Ectodermal cell (in vitro differentiated cells): ENCODE measurements at regions not wholly inside any gene's neighbourhood (a gene's known extent, or its start where the extent isn't known, plus 50 kb on each side); places are given as distances from the start of the nearest gene placed in this dataset.

Source experiments
- H3K27ac ChIP-seq: 2 replicates; pipeline ENCODE4 v1.7.0; 2013; ENCODE audit warnings: mild to moderate bottlenecking, low read depth, low read length; ENCODE audit not compliant: insufficient read depth, poor library complexity, severe bottlenecking
- H3K27me3 ChIP-seq: 2 replicates; pipeline ENCODE4 v1.7.0; 2013; ENCODE audit warnings: mild to moderate bottlenecking, low read length; ENCODE audit not compliant: insufficient read depth, control insufficient read depth, poor library complexity, severe bottlenecking
- H3K36me3 ChIP-seq: one replicate; pipeline ENCODE4 v1.7.0; 2013; ENCODE audit warnings: low read length; ENCODE audit not compliant: control insufficient read depth, insufficient read depth
- H3K4me1 ChIP-seq: one replicate; pipeline ENCODE4 v1.7.0; 2013; ENCODE audit warnings: low read length; ENCODE audit not compliant: control insufficient read depth, insufficient read depth
- H3K4me3 ChIP-seq: 2 replicates; pipeline ENCODE4 v1.7.0; 2013; ENCODE audit warnings: low read depth, low read length, control low read depth; ENCODE audit not compliant: insufficient read depth
- H3K9me3 ChIP-seq: 2 replicates; pipeline ENCODE4 v1.7.0; 2013; ENCODE audit warnings: mild to moderate bottlenecking, low read length, moderate library complexity; ENCODE audit not compliant: control insufficient read depth
- WGBS, 2 experiments: methylation state at CpG; one replicate each; pipeline ENCODE4 v1.1.7; 2013; ENCODE audit warnings: missing lambda C conversion rate in 2 of 2; 5-methylcytosine and 5-hydroxymethylcytosine counted together

GRCh38 chr4:20391912-20392311 is 140.2 kb downstream of the SLIT2 start:
- H3K27me3 ChIP-seq: no peaks in the 10 kb centered on the region
- no peaks in the 10 kb centered on the region for H3K9me3 ChIP-seq

DNA sequence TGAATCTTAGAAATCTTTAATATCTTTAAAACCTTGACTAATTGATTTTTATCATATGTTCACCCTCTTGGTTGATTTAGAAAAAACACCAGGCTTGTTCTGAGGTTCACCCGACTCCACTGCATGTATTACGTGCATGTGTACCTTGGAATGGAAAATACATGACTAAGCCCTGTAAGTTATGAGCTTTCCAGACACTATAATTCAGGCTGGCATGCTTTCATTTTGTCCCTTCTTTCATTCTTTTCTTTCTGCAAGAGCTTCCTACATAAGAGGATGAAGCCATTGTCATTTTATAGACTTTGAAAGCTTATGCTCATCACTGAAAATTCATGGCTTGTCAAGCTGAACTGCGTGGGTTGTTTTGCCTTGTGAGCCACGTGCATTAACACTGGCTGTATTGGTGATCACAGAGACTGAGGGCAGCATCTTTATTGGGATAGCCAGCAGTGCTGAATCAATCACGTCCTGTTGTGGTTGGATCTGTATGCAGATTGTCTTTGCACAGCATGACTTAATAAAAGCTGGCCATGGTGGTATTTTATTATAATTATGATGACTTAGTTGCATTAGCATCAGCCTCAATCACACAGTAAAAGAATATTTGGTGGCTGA is 141.9 kb downstream of the SLIT2 start:
- H3K4me3 ChIP-seq: no peak overlapping the region
- H3K9me3 ChIP-seq: no peaks in the 10 kb centered on the region
- no peaks in the 10 kb centered on the region for H3K4me1 ChIP-seq
- H3K27ac ChIP-seq: no peak overlapping the region
- H3K27me3 ChIP-seq: no peaks in the 10 kb centered on the region
- H3K36me3 ChIP-seq: no peaks in the 10 kb centered on the region
- 86 to 87% methylated on average over 5 of the region's 5 CpGs for WGBS, 2 experiments

More at GRCh38 chr4:20391912-20392311, 140.2 kb downstream of the SLIT2 start:
- 96 to 100% methylated on average over 5 of the region's 5 CpGs for WGBS, 2 experiments
- Histone ChIP-seq H3K36me3 (no peaks in the 10 kb centered on the region), H3K4me1 (no peaks in the 10 kb centered on the region), H3K4me3 (no peak overlapping the region), H3K27ac (no peak overlapping the region)

GRCh38 chr4:20394512-20394911 is 142.8 kb downstream of the SLIT2 start:
- H3K4me3 ChIP-seq: no peak overlapping the region
- H3K4me1 ChIP-seq: no peaks in the 10 kb centered on the region
- H3K9me3 ChIP-seq: no peaks in the 10 kb centered on the region
- H3K36me3 ChIP-seq: no peaks in the 10 kb centered on the region
- 90 to 97% methylated on average over 2 of the region's 2 CpGs for WGBS, 2 experiments
- no peak overlapping the region for H3K27ac ChIP-seq
- H3K27me3 ChIP-seq: no peaks in the 10 kb centered on the region

DNA sequence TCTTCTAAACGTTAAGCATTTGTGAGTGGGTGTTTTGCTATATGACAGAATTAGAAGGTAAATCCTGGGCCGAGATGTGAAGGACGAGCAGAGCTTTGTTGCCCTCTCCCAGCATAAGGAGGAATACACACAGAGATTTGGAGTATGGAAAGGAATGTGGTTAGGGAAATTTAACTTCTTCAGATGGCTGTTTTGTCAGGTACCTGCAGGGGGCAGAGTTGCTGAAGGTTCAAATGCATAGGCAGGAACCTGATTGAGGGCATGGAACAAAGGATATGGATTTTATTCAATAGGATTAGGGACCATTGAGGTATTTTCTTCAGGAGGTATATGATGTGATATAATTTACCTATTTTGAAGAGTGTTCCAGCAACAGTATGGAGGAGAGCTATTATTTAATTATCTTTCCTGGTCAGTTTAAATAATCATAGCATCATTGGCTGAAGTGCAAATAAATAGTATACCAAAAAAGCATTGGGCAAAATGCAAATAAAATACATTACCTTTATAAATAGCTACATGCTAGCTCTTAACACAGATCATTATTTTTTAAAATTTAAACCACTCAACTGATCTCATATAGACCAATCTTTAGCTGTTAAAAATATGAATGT is 143.6 kb downstream of the SLIT2 start:
- H3K4me3 ChIP-seq: no peak overlapping the region
- no peaks in the 10 kb centered on the region for H3K9me3 ChIP-seq
- H3K27ac ChIP-seq: no peak overlapping the region
- no peaks in the 10 kb centered on the region for H3K27me3 ChIP-seq
- no peaks in the 10 kb centered on the region for H3K4me1 ChIP-seq
- no peaks in the 10 kb centered on the region for H3K36me3 ChIP-seq
- WGBS, 2 experiments: 25 to 41% methylated on average over 2 to 3 of the region's 3 CpGs

DNA sequence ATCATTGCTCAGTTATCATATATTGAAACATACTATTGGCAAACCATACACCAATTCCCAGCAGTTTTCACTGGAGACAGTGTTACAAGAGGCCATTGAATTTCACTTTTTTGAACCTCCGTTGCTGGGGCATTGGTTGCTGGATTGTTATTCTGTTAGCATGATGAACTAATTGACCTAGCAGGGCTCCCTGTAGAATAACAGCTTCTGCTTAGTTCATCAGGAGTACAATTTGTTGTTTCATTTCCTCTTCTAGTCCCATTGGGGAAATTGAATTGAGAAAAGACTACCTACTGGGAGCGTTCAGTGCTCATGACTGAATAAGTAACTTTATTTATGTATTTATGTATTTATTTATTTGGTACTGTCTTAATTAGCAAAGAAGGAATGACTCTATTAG is 151.6 kb downstream of the SLIT2 start:
- H3K4me1 ChIP-seq: no peaks in the 10 kb centered on the region
- no peak overlapping the region for H3K4me3 ChIP-seq
- 50 to 64% methylated on average over 1 to 2 of the region's 2 CpGs for WGBS, 2 experiments
- no peaks in the 10 kb centered on the region for H3K36me3 ChIP-seq
- H3K27ac ChIP-seq: no peak overlapping the region
- no peaks in the 10 kb centered on the region for H3K9me3 ChIP-seq
- no peaks in the 10 kb centered on the region for H3K27me3 ChIP-seq

- no peaks in the 10 kb centered on the region for H3K9me3 ChIP-seq
- WGBS, 2 experiments: 85% methylated on average over 1 of the region's 1 CpG; no CpG with 5 or more reads in 1 of the 2 experiments
- H3K4me1 ChIP-seq: no peaks in the 10 kb centered on the region
- no peaks in the 10 kb centered on the region for H3K27me3 ChIP-seq
- no peak overlapping the region for H3K27ac ChIP-seq
- no peaks in the 10 kb centered on the region for H3K36me3 ChIP-seq
- no peak overlapping the region for H3K4me3 ChIP-seq
Observed at GRCh38 chr4:20403846-20404245, 152.1 kb downstream of the SLIT2 start.

DNA sequence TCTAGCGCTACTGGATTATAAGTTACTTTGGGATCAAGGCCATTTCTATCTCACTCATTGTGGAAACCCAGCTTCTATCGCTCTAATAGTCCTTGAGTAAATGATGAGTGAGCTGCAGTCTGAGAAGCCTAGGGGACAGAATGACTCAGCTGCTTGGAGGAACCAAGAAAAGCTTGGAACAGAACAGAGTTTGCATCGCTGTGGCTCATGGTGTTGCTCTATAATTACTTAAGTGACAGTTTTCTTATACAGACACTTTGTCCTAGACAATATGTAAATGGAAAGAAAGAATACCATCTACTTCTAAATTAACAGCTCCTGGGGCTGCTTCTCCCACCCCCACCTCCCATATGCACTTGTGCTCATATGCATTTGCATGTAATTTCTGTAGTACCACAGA is 156.9 kb downstream of the SLIT2 start:
- no peaks in the 10 kb centered on the region for H3K4me1 ChIP-seq
- no peaks in the 10 kb centered on the region for H3K27me3 ChIP-seq
- WGBS, 2 experiments: 99 to 100% methylated on average over 2 to 3 of the region's 3 CpGs
- H3K36me3 ChIP-seq: no peaks in the 10 kb centered on the region
- no peak overlapping the region for H3K4me3 ChIP-seq
- no peaks in the 10 kb centered on the region for H3K9me3 ChIP-seq
- no peak overlapping the region for H3K27ac ChIP-seq

DNA sequence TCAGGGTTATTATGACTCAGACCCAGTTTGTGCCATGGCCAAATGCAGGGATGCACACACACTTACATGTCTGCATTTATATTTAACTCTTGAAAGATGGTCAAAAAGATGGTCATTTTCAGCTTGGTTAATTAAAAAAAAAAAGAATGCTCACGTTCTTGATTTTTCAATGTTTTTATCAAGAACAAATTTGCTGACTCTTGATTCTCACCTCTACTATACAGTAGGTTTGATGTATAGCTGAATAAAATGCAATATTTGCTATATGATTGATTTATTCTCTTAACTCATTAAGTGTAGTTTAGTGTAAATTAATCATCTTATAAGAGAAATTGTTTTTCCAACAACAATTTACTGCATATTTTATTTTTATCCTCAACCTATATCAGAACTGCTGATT is 160.4 kb downstream of the SLIT2 start:
- no peak overlapping the region for H3K27ac ChIP-seq
- no peaks in the 10 kb centered on the region for H3K36me3 ChIP-seq
- H3K27me3 ChIP-seq: no peaks in the 10 kb centered on the region
- H3K9me3 ChIP-seq: no peaks in the 10 kb centered on the region
- no peak overlapping the region for H3K4me3 ChIP-seq
- H3K4me1 ChIP-seq: no peaks in the 10 kb centered on the region
- no CpG with 5 or more reads among the region's 1 CpG for WGBS, 2 experiments

DNA sequence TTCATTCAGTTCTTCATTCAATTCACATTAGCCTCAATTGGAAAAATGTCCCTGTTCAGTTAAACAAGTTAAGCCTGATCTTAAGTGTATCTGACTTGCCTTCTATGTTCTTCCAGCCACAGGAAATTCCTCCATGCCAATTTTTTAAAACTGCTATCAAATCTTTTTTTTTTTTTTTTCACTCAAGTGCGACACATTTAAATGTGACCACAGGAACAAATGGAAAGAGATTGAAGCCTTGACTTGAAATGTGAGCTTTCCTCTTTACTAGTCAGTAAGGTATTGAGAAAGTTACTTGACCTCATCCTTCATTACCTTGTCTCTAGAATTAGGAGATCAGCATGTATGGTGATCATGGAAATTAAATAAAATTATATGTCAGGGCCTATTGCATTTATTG is 165.1 kb downstream of the SLIT2 start:
- H3K27ac ChIP-seq: no peak overlapping the region
- no peaks in the 10 kb centered on the region for H3K36me3 ChIP-seq
- 92 to 100% methylated on average over 1 of the region's 1 CpG for WGBS, 2 experiments

DNA sequence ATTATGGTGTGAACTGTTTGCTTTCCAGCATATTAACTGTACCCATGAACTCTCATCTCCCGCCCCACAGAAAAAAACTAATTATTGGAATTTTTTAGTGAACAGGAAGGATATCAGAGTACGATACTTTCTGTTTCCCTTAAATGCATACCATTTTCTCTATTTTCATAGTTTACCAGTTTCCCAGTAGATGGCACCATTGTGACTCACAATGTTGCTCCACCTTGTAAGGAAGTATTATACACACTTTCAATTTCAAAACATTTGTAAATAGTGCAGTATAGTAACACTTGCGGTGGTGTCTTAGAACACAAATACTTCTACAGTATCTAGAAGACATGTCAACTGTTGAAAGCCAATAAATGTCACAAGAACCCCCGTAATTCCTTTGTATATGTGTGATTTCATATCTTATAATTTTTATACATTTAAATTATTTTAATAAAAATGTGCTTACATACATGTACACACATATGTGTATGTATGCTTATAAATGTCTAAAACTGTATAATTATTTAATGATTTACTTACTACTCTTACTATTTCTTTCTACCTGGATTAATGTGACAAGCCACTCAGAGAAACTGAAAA is 167.3 kb downstream of the SLIT2 start:
- H3K36me3 ChIP-seq: no peaks in the 10 kb centered on the region
- H3K4me3 ChIP-seq: no peak overlapping the region
- H3K4me1 ChIP-seq: no peaks in the 10 kb centered on the region
- no peaks in the 10 kb centered on the region for H3K27me3 ChIP-seq
- 75 to 80% methylated on average over 1 to 3 of the region's 4 CpGs for WGBS, 2 experiments
- no peaks in the 10 kb centered on the region for H3K9me3 ChIP-seq
- H3K27ac ChIP-seq: no peak overlapping the region

More for the DNA sequence above, 165.1 kb downstream of the SLIT2 start:
- Histone ChIP-seq H3K9me3 (no peaks in the 10 kb centered on the region), H3K4me1 (no peaks in the 10 kb centered on the region), H3K27me3 (no peaks in the 10 kb centered on the region), H3K4me3 (no peak overlapping the region)
